HEK293 (cell line): ENCODE measurements at regions not wholly inside any gene's neighbourhood (a gene's known extent, or its start where the extent isn't known, plus 50 kb on each side); places are given as distances from the start of the nearest gene placed in this dataset.

ENCODE experiments used
- CTCF ChIA-PET: fragments of 350-600 bp; formaldehyde crosslinking; extraction: SDS; loops from one replicate; lab custom pipeline; 2021; ENCODE audit warnings: antibody characterized with exemption; lab: Yijun Ruan, JAX
- POLR2A ChIA-PET: fragments of 300-600 bp; formaldehyde crosslinking; extraction: SDS; loops from one replicate; lab custom pipeline; 2020; ENCODE audit warnings: antibody characterized with exemption, inconsistent platforms; lab: Yijun Ruan, JAX
- H3K27ac ChIP-seq: fragments of 200-500 bp; sonication (Bioruptor generic); 2 replicates; pipeline ENCODE4 v1.5.1; 2014; ENCODE audit warnings: low read depth, low read length, control low read depth, inconsistent platforms; ENCODE audit errors: extremely low read depth
- H3K36me3 ChIP-seq, 2 experiments: fragments of 200-500 bp in 1 of 2; sonication (Bioruptor generic) in 1 of 2; 1 replicate in 1 of 2; 2 replicates in 1 of 2; pipeline ENCODE4 v1.5.1; 2014 to 2017; ENCODE audit warnings: inconsistent platforms in 2 of 2, low read length in 2 of 2; ENCODE audit not compliant: control insufficient read depth in 2 of 2, insufficient read depth in 1 of 2
- H3K4me1 ChIP-seq: fragments of 200-500 bp; sonication (Bioruptor generic); 2 replicates; pipeline ENCODE4 v1.5.1; 2014; ENCODE audit warnings: mild to moderate bottlenecking, low read length, inconsistent platforms; ENCODE audit not compliant: control insufficient read depth, insufficient read depth
- H3K4me3 ChIP-seq: 2 replicates; pipeline ENCODE4 v1.5.1; 2011; ENCODE audit warnings: low read depth, mild to moderate bottlenecking, control low read depth, low read length, moderate library complexity
- H3K9me3 ChIP-seq: fragments of 200-500 bp; sonication (Bioruptor generic); 2 replicates; pipeline ENCODE4 v1.5.1; 2014; ENCODE audit warnings: low read depth, low read length, inconsistent platforms; ENCODE audit not compliant: control insufficient read depth, insufficient read depth
- GLI4 ChIP-seq: fragments of 450-650 bp; formaldehyde crosslinking; IDR thresholded peaks from 2 replicates; pipeline ENCODE4 v1.5.1; 2016; ENCODE audit warnings: missing biosample characterization, missing genetic modification characterization
- OVOL3 ChIP-seq: fragments of 450-650 bp; formaldehyde crosslinking; IDR thresholded peaks from 2 replicates; pipeline ENCODE4 v1.5.1; 2016; ENCODE audit warnings: missing biosample characterization, missing genetic modification characterization
- ZBTB17 ChIP-seq: fragments of 450-650 bp; formaldehyde crosslinking; IDR thresholded peaks from 2 replicates; pipeline ENCODE4 v1.5.1; 2016; ENCODE audit warnings: missing biosample characterization, missing genetic modification characterization
- ZBTB7A ChIP-seq: fragments of 450-650 bp; formaldehyde crosslinking; IDR thresholded peaks from 2 replicates; pipeline ENCODE4 v1.5.1; 2016; ENCODE audit warnings: low read depth, missing biosample characterization, missing genetic modification characterization
- ZNF114 ChIP-seq: fragments of 450-650 bp; formaldehyde crosslinking; IDR thresholded peaks from 2 replicates; pipeline ENCODE4 v1.5.0; 2017; ENCODE audit warnings: missing biosample characterization, missing genetic modification characterization
- ZNF146 ChIP-seq: fragments of 450-650 bp; formaldehyde crosslinking; IDR thresholded peaks from 2 replicates; pipeline ENCODE4 v1.5.1; 2016; ENCODE audit warnings: missing biosample characterization, missing genetic modification characterization
- ZNF214 ChIP-seq: fragments of 450-650 bp; formaldehyde crosslinking; IDR thresholded peaks from 2 replicates; pipeline ENCODE4 v1.5.1; 2017; ENCODE audit warnings: missing biosample characterization, mild to moderate bottlenecking, missing genetic modification characterization, borderline replicate concordance
- ZNF248 ChIP-seq: fragments of 450-650 bp; formaldehyde crosslinking; IDR thresholded peaks from 2 replicates; pipeline ENCODE4 v1.5.1; 2017; ENCODE audit warnings: missing biosample characterization, missing genetic modification characterization
- ZNF416 ChIP-seq: fragments of 450-650 bp; formaldehyde crosslinking; IDR thresholded peaks from 2 replicates; pipeline ENCODE4 v1.5.1; 2016; ENCODE audit warnings: missing biosample characterization, missing genetic modification characterization
- ZNF510 ChIP-seq: fragments of 450-650 bp; formaldehyde crosslinking; IDR thresholded peaks from 2 replicates; pipeline ENCODE4 v1.5.1; 2018; ENCODE audit warnings: mild to moderate bottlenecking, missing genetic modification characterization, missing biosample characterization; ENCODE audit not compliant: insufficient replicate concordance
- ZNF623 ChIP-seq: fragments of 450-650 bp; formaldehyde crosslinking; IDR thresholded peaks from 2 replicates; pipeline ENCODE4 v1.5.1; 2016; ENCODE audit warnings: missing biosample characterization, missing genetic modification characterization
- ZNF747 ChIP-seq: fragments of 450-650 bp; formaldehyde crosslinking; IDR thresholded peaks from 2 replicates; pipeline ENCODE4 v1.5.1; 2016; ENCODE audit warnings: missing biosample characterization, missing genetic modification characterization
- TF ChIP-seq, protein P1 (sequence below): fragments of 450-650 bp; formaldehyde crosslinking; IDR thresholded peaks from 2 replicates; pipeline ENCODE4 v1.5.1; 2016; ENCODE audit warnings: missing biosample characterization, missing genetic modification characterization
- TF ChIP-seq, protein P2 (sequence below): fragments of 450-650 bp; formaldehyde crosslinking; IDR thresholded peaks from 2 replicates; pipeline ENCODE4 v1.5.1; 2017; ENCODE audit warnings: missing biosample characterization, missing genetic modification characterization
- TF ChIP-seq, protein P3 (sequence below): fragments of 450-650 bp; formaldehyde crosslinking; optimal IDR thresholded peaks from 2 replicates; pipeline ENCODE3; 2016; ENCODE audit warnings: missing biosample characterization, mild to moderate bottlenecking, missing genetic modification characterization
- TF ChIP-seq, protein P4 (sequence below): fragments of 450-650 bp; formaldehyde crosslinking; IDR thresholded peaks from 2 replicates; pipeline ENCODE4 v1.5.1; 2016; ENCODE audit warnings: missing biosample characterization, missing genetic modification characterization, borderline replicate concordance

DNA sequence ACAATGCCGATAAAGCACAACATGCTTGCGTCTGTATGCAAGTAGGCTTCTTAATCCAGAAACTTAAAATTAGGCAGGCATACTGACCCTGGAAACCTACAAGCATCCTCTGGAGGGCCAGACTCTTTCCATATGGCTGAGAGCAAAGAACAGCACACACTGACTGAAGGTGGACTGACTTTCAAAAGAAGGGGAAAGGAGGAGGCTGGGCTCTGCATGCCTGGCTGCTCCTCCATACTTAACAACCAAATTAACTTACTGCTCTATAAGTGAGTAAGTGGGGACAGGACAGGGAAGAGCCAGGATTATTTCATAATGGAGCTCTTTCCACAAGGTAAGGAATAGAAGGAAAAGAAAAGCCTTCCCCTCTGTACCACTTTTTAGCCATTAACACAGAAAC lies 55.9 kb upstream of the ATP8A1 start:
- H3K4me3 ChIP-seq = no peak overlapping the region
- POLR2A ChIA-PET = no interaction called here
- CTCF ChIA-PET = no interaction called here
- no peaks in the 10 kb centered on the region for H3K4me1 ChIP-seq
- no peak overlapping the region for H3K27ac ChIP-seq
- H3K36me3 ChIP-seq = no peaks in the 10 kb centered on the region
- TF ChIP-seq ZNF114 (tag by site-specific recombination) (no peak), ZNF510 (tag by site-specific recombination) (no peak), ZNF248 (tag by site-specific recombination) (no peak), ZBTB7A (no peak), ZNF623 (tag by site-specific recombination) (no peak), ZNF146 (no peak), OVOL3 (tag by site-specific recombination) (no peak), ZBTB17 (no peak), ZNF747 (tag by site-specific recombination) (no peak), ZNF416 (tag by site-specific recombination) (no peak), GLI4 (tag by site-specific recombination) (no peak), ZNF214 (tag by site-specific recombination) (no peak)
- TF ChIP-seq, protein P1, sequence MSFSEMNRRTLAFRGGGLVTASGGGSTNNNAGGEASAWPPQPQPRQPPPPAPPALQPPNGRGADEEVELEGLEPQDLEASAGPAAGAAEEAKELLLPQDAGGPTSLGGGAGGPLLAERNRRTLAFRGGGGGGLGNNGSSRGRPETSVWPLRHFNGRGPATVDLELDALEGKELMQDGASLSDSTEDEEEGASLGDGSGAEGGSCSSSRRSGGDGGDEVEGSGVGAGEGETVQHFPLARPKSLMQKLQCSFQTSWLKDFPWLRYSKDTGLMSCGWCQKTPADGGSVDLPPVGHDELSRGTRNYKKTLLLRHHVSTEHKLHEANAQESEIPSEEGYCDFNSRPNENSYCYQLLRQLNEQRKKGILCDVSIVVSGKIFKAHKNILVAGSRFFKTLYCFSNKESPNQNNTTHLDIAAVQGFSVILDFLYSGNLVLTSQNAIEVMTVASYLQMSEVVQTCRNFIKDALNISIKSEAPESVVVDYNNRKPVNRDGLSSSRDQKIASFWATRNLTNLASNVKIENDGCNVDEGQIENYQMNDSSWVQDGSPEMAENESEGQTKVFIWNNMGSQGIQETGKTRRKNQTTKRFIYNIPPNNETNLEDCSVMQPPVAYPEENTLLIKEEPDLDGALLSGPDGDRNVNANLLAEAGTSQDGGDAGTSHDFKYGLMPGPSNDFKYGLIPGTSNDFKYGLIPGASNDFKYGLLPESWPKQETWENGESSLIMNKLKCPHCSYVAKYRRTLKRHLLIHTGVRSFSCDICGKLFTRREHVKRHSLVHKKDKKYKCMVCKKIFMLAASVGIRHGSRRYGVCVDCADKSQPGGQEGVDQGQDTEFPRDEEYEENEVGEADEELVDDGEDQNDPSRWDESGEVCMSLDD (tag by site-specific recombination) = no peak
- TF ChIP-seq, protein P2, sequence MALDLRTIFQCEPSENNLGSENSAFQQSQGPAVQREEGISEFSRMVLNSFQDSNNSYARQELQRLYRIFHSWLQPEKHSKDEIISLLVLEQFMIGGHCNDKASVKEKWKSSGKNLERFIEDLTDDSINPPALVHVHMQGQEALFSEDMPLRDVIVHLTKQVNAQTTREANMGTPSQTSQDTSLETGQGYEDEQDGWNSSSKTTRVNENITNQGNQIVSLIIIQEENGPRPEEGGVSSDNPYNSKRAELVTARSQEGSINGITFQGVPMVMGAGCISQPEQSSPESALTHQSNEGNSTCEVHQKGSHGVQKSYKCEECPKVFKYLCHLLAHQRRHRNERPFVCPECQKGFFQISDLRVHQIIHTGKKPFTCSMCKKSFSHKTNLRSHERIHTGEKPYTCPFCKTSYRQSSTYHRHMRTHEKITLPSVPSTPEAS = no peak
- TF ChIP-seq, protein P3, sequence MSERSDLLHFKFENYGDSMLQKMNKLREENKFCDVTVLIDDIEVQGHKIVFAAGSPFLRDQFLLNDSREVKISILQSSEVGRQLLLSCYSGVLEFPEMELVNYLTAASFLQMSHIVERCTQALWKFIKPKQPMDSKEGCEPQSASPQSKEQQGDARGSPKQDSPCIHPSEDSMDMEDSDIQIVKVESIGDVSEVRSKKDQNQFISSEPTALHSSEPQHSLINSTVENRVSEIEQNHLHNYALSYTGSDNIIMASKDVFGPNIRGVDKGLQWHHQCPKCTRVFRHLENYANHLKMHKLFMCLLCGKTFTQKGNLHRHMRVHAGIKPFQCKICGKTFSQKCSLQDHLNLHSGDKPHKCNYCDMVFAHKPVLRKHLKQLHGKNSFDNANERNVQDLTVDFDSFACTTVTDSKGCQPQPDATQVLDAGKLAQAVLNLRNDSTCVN (tag by site-specific recombination) = no peak
- TF ChIP-seq, protein P4, sequence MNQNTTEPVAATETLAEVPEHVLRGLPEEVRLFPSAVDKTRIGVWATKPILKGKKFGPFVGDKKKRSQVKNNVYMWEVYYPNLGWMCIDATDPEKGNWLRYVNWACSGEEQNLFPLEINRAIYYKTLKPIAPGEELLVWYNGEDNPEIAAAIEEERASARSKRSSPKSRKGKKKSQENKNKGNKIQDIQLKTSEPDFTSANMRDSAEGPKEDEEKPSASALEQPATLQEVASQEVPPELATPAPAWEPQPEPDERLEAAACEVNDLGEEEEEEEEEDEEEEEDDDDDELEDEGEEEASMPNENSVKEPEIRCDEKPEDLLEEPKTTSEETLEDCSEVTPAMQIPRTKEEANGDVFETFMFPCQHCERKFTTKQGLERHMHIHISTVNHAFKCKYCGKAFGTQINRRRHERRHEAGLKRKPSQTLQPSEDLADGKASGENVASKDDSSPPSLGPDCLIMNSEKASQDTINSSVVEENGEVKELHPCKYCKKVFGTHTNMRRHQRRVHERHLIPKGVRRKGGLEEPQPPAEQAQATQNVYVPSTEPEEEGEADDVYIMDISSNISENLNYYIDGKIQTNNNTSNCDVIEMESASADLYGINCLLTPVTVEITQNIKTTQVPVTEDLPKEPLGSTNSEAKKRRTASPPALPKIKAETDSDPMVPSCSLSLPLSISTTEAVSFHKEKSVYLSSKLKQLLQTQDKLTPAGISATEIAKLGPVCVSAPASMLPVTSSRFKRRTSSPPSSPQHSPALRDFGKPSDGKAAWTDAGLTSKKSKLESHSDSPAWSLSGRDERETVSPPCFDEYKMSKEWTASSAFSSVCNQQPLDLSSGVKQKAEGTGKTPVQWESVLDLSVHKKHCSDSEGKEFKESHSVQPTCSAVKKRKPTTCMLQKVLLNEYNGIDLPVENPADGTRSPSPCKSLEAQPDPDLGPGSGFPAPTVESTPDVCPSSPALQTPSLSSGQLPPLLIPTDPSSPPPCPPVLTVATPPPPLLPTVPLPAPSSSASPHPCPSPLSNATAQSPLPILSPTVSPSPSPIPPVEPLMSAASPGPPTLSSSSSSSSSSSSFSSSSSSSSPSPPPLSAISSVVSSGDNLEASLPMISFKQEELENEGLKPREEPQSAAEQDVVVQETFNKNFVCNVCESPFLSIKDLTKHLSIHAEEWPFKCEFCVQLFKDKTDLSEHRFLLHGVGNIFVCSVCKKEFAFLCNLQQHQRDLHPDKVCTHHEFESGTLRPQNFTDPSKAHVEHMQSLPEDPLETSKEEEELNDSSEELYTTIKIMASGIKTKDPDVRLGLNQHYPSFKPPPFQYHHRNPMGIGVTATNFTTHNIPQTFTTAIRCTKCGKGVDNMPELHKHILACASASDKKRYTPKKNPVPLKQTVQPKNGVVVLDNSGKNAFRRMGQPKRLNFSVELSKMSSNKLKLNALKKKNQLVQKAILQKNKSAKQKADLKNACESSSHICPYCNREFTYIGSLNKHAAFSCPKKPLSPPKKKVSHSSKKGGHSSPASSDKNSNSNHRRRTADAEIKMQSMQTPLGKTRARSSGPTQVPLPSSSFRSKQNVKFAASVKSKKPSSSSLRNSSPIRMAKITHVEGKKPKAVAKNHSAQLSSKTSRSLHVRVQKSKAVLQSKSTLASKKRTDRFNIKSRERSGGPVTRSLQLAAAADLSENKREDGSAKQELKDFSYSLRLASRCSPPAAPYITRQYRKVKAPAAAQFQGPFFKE (tag by site-specific recombination) = no peak
- no peaks in the 10 kb centered on the region for H3K9me3 ChIP-seq
